B cell (primary cell): ENCODE measurements at regions not wholly inside any gene's neighbourhood (a gene's known extent, or its start where the extent isn't known, plus 50 kb on each side); places are given as distances from the start of the nearest gene placed in this dataset.

Experiments used
- ATAC-seq: fragments of 200-7000 bp; cut with Tn5 transposase; one replicate; pipeline ENCODE4 v1.10.0; 2021; ENCODE audit warnings: low read depth, mild to moderate bottlenecking, moderate number of reproducible peaks, moderate library complexity
- CTCF ChIA-PET: fragments of 350-600 bp; sonication (Branson Sonifier 250); formaldehyde crosslinking; loops from one replicate; lab custom pipeline; 2021; ENCODE audit warnings: antibody characterized with exemption, inconsistent platforms; lab: Charles Lee
- POLR2A ChIA-PET: fragments of 350-600 bp; sonication (Branson Sonifier 250); formaldehyde crosslinking; loops from one replicate; lab custom pipeline; 2021; ENCODE audit warnings: antibody characterized with exemption; lab: Charles Lee
- DNase-seq: peaks from one replicate; pipeline ENCODE4 v3.0.0; 2013
- H2AFZ ChIP-seq: 2 replicates; pipeline ENCODE4 v1.6.1; 2012; ENCODE audit warnings: mild to moderate bottlenecking, low read depth, low read length; ENCODE audit not compliant: insufficient read depth, poor library complexity, severe bottlenecking
- H3K27ac ChIP-seq, 2 donors: 1 replicate in 1 of 2; 2 replicates in 1 of 2; pipeline ENCODE4 v1.5.1; 2012 to 2013; ENCODE audit warnings: low read length in 2 of 2, mild to moderate bottlenecking in 2 of 2, moderate library complexity in 1 of 2
- H3K27me3 ChIP-seq, 4 experiments: fragments of 200-600 bp in 1 of 4; sonication (generic) in 1 of 4; replicated peaks in 1 of 4; 1 replicate in 2 of 4; 2 replicates in 2 of 4; pipeline versions ENCODE4 v1.6.1 to v1.7.0; 2013 to 2016; ENCODE audit warnings: low read length in 3 of 4, mild to moderate bottlenecking in 2 of 4, mixed read lengths in 1 of 4, moderate library complexity in 1 of 4; ENCODE audit not compliant: insufficient read depth in 4 of 4, control insufficient read depth in 3 of 4; ENCODE audit errors: control extremely low read depth in 1 of 4
- H3K36me3 ChIP-seq, 2 experiments: replicated peaks in 1 of 2; 1 replicate in 1 of 2; 2 replicates in 1 of 2; pipeline versions ENCODE4 v1.6.1 to v1.7.1; 2013; ENCODE audit warnings: low read length in 1 of 2; ENCODE audit not compliant: insufficient read depth in 2 of 2, control insufficient read depth in 1 of 2; ENCODE audit errors: control extremely low read depth in 1 of 2, extremely low read depth in 1 of 2
- H3K4me1 ChIP-seq, 2 donors: fragments of 200-600 bp in 1 of 2; sonication (generic) in 1 of 2; 1 replicate in 1 of 2; 2 replicates in 1 of 2; pipeline versions ENCODE4 v1.5.1 to v1.6.1; 2013 to 2017; ENCODE audit warnings: low read length in 2 of 2; ENCODE audit not compliant: control insufficient read depth in 2 of 2, insufficient read depth in 2 of 2
- H3K4me2 ChIP-seq: replicated peaks from 2 replicates; pipeline ENCODE3; 2012; ENCODE audit warnings: mild to moderate bottlenecking, low read depth, low read length; ENCODE audit not compliant: poor library complexity, severe bottlenecking
- H3K4me3 ChIP-seq, 5 experiments: fragments of 200-600 bp in 1 of 5; sonication (generic) in 1 of 5; 1 replicate in 3 of 5; 2 replicates in 2 of 5; pipeline versions ENCODE4 v1.5.1 to v1.7.0; 2011 to 2016; ENCODE audit warnings: low read length in 4 of 5, mild to moderate bottlenecking in 4 of 5, low read depth in 2 of 5, control low read depth in 1 of 5, moderate library complexity in 1 of 5; ENCODE audit not compliant: insufficient read depth in 1 of 5; ENCODE audit errors: control extremely low read depth in 1 of 5, extremely low read depth in 1 of 5
- H3K79me2 ChIP-seq: fragments of 200-600 bp; sonication (generic); one replicate; pipeline ENCODE4 v1.6.0; 2016; ENCODE audit warnings: low read length; ENCODE audit not compliant: control insufficient read depth, insufficient read depth
- H3K9ac ChIP-seq: fragments of 200-600 bp; sonication (generic); 2 replicates; pipeline ENCODE4 v1.6.1; 2017; ENCODE audit warnings: mild to moderate bottlenecking, low read length, moderate library complexity
- H3K9me3 ChIP-seq, 3 donors: one replicate each; pipeline versions ENCODE4 v1.6.1 to v1.7.1; 2013; ENCODE audit warnings: low read length in 2 of 3; ENCODE audit not compliant: control insufficient read depth in 2 of 3, insufficient read depth in 1 of 3; ENCODE audit errors: control extremely low read depth in 1 of 3
- H4K20me1 ChIP-seq: 2 replicates; pipeline ENCODE4 v1.6.0; 2012; ENCODE audit warnings: mild to moderate bottlenecking, low read length; ENCODE audit not compliant: insufficient read depth, control insufficient read depth, poor library complexity, severe bottlenecking
- H3K27ac Mint-ChIP-seq: one replicate; pipeline ENCODE4 v1.8.0; 2021; ENCODE audit warnings: mixed read lengths
- H3K27me3 Mint-ChIP-seq: one replicate; pipeline ENCODE4 v1.8.0; 2021; ENCODE audit warnings: mixed read lengths
- H3K4me1 Mint-ChIP-seq: one replicate; pipeline ENCODE4 v1.8.0; 2021; ENCODE audit warnings: mixed read lengths
- H3K4me3 Mint-ChIP-seq: one replicate; pipeline ENCODE4 v1.8.0; 2021; ENCODE audit warnings: mixed read lengths
- H3K9me3 Mint-ChIP-seq: one replicate; pipeline ENCODE4 v1.8.0; 2022; ENCODE audit warnings: mixed read lengths; ENCODE audit not compliant: insufficient read depth
- CTCF ChIP-seq: fragments of 200-600 bp; IDR thresholded peaks from one replicate; pipeline ENCODE4 v1.8.0; 2022; ENCODE audit warnings: antibody characterized with exemption, mild to moderate bottlenecking
- EZH2 ChIP-seq: IDR thresholded peaks from 2 replicates; pipeline ENCODE4 v1.6.1; 2012; ENCODE audit warnings: borderline replicate concordance, low read depth, mild to moderate bottlenecking, moderate library complexity, low read length; ENCODE audit not compliant: insufficient read depth, poor library complexity, severe bottlenecking
- WGBS: methylation state at CpG from one replicate; pipeline ENCODE4 v1.1.5; 2013; ENCODE audit warnings: missing lambda C conversion rate; ENCODE audit not compliant: insufficient coverage; 5-methylcytosine and 5-hydroxymethylcytosine counted together
- intact Hi-C: fragments of 100-400 bp; cut with micrococcal nuclease; formaldehyde crosslinking; loops from one replicate; pipeline ENCODE4 v1.10.0; 2022

GRCh38 chr15:61668444-61668843, 391.8 kb downstream of the VPS13C start:
- Histone ChIP-seq H2AFZ (no peak overlapping the region), H3K36me3 (no peaks in the 10 kb centered on the region), H3K9me3 (no peaks in the 10 kb centered on the region), H3K4me2 (no peak overlapping the region), H3K27me3 (no peaks in the 10 kb centered on the region), H3K27ac (no peak overlapping the region), H3K4me1 (no peaks in the 10 kb centered on the region), H4K20me1 (no peaks in the 10 kb centered on the region), H3K79me2 (no peaks in the 10 kb centered on the region), H3K9ac (no peak overlapping the region), H3K4me3 (no peak overlapping the region)
- POLR2A ChIA-PET, result no interaction called here
- ATAC-seq (no peak), DNase-seq (no peak)
- intact Hi-C loops, result no loop called here
- 75% methylated on average over 8 of the region's 12 CpGs for WGBS
- Mint-ChIP-seq H3K27ac (no peak overlapping the region), H3K27me3 (peaks cover 25% of the 10 kb centered on the region), H3K4me1 (no peaks in the 10 kb centered on the region), H3K9me3 (no peaks in the 10 kb centered on the region), H3K4me3 (no peak overlapping the region)
- TF ChIP-seq CTCF (no peak), EZH2 (no peak)
- CTCF ChIA-PET, result no interaction called here

GRCh38 chr15:61661791-61662190, 398.5 kb downstream of the VPS13C start:
- no peak overlapping the region for H2AFZ ChIP-seq
- no peak overlapping the region for H3K9ac ChIP-seq
- no peak for ATAC-seq
- ChIA-PET POLR2A (no interaction called here), CTCF (no interaction called here)
- no peak overlapping the region for H3K27ac ChIP-seq
- no peaks in the 10 kb centered on the region for H3K27me3 ChIP-seq
- H3K36me3 ChIP-seq, result no peaks in the 10 kb centered on the region
- 67% methylated on average over 1 of the region's 1 CpG for WGBS
- H3K79me2 ChIP-seq, result no peaks in the 10 kb centered on the region
- H3K4me1 ChIP-seq, result no peaks in the 10 kb centered on the region
- H3K9me3 ChIP-seq, result no peaks in the 10 kb centered on the region
- DNase-seq, result no peak
- TF ChIP-seq EZH2, result no peak
- H3K27ac Mint-ChIP-seq, result no peak overlapping the region
- no peak overlapping the region for H3K4me3 ChIP-seq
- no peaks in the 10 kb centered on the region for H3K9me3 Mint-ChIP-seq
- H3K4me3 Mint-ChIP-seq, result no peak overlapping the region
- H3K4me1 Mint-ChIP-seq, result no peaks in the 10 kb centered on the region
- peaks cover 17% of the 10 kb centered on the region for H3K27me3 Mint-ChIP-seq
- intact Hi-C loops, result no loop called here
- no peaks in the 10 kb centered on the region for H4K20me1 ChIP-seq
- no peak overlapping the region for H3K4me2 ChIP-seq
